Heart left ventricle (tissue), 16 donors: ENCODE measurements at regions not wholly inside any gene's neighbourhood (a gene's known extent, or its start where the extent isn't known, plus 50 kb on each side); places are given as distances from the start of the nearest gene placed in this dataset.
"Not testable (repeated sequence)": the region's sequence is repeated elsewhere in the genome, so short reads cannot be mapped to it uniquely, and the experiment has no call there.

ENCODE experiments used
- ATAC-seq, 4 donors: fragments of 200-7000 bp; cut with Tn5 transposase; one replicate each; pipeline ENCODE4 v1.9.1; 2020 to 2022; ENCODE audit warnings: moderate library complexity in 4 of 4, mild to moderate bottlenecking in 3 of 4, moderate number of reproducible peaks in 1 of 4
- DNase-seq, 5 donors: peaks; one replicate each; pipeline ENCODE4 v3.0.0-alpha.2; 2020
- H3K27ac ChIP-seq, 12 donors: fragments of 200-600 bp; sonication (generic) in 4 of 12; one replicate each; pipeline versions ENCODE4 v1.5.0 to v1.8.0; 2016 to 2022; ENCODE audit warnings: mild to moderate bottlenecking in 2 of 12
- H3K27me3 ChIP-seq, 9 donors: fragments of 200-600 bp; sonication (generic) in 2 of 9; one replicate each; pipeline versions ENCODE4 v1.5.1 to v1.8.0; 2016 to 2022; ENCODE audit warnings: mild to moderate bottlenecking in 3 of 9
- H3K36me3 ChIP-seq, 9 donors: fragments of 200-600 bp; sonication (generic) in 2 of 9; one replicate each; pipeline versions ENCODE4 v1.5.0 to v1.8.0; 2018 to 2022; ENCODE audit warnings: mild to moderate bottlenecking in 2 of 9
- H3K4me1 ChIP-seq, 12 donors: fragments of 200-600 bp; sonication (generic) in 4 of 12; one replicate each; pipeline versions ENCODE4 v1.5.0 to v1.8.0; 2016 to 2022; ENCODE audit warnings: mild to moderate bottlenecking in 3 of 12
- H3K4me3 ChIP-seq, 12 donors: fragments of 200-600 bp; sonication (generic) in 4 of 12; one replicate each; pipeline versions ENCODE4 v1.5.0 to v1.8.0; 2017 to 2022; ENCODE audit warnings: mild to moderate bottlenecking in 9 of 12, moderate library complexity in 4 of 12
- H3K9me3 ChIP-seq, 12 donors: fragments of 200-600 bp; sonication (generic) in 4 of 12; one replicate each; pipeline versions ENCODE4 v1.5.0 to v1.8.0; 2016 to 2022; ENCODE audit warnings: mild to moderate bottlenecking in 1 of 12
- CTCF ChIP-seq, 12 donors: fragments of 200-600 bp; sonication (generic) in 4 of 12; IDR thresholded peaks; one replicate each; pipeline versions ENCODE4 v1.5.0 to v1.8.0; 2018 to 2022; ENCODE audit warnings: antibody characterized with exemption in 12 of 12, mild to moderate bottlenecking in 5 of 12
- POLR2A ChIP-seq, 2 donors: fragments of 450-650 bp; IDR thresholded peaks; one replicate each; pipeline ENCODE4 v1.6.1; 2017; ENCODE audit warnings: antibody characterized with exemption in 2 of 2, mild to moderate bottlenecking in 2 of 2, moderate library complexity in 2 of 2
- WGBS, 4 donors: extraction: QIAGEN DNeasy Blood & Tissue Kit in 2 of 4; methylation state at CpG; one replicate each; pipeline versions ENCODE4 v1.1.5 to v1.1.7; 2013 to 2018; 5-methylcytosine and 5-hydroxymethylcytosine counted together
- intact Hi-C, 10 donors: fragments of 100-400 bp; cut with DNase I; formaldehyde crosslinking; loops; one replicate each; pipeline versions ENCODE4 v1.11.1 to v1.14.2; 2022
- donor health status: ischemic (EF 13 %, LVEDD 7.1; RV severe dilation, severe dysfunction).
- donor health status: healthy with polysubstance abuse.
- donor health status: DM: no; HTN: yes; CAD: no.
- donor health status: DM: no; HTN: no; CAD: no.
- donor health status: ischemic (EF 25% LVEDD 6.9; RV normal size, moderate dysfunction).
- donor health status: ischemic (EF 25% LVEDD 5.7; RV mildly dilated, moderate dysfunction).
- donor health status: healthy.
- donor health status: DM: yes; HTN: yes; CAD: no.
- donor health status: ischemic (EF 35%, LVEDD 5.7; RV mildly dilated, moderate dysfunction).
- donor health status: nonischemic (EF 11% LVEDD 7.7; RV severe dilation, severe dysfunction).
- donor health status: DM: yes; HTN: yes; CAD: no.
- donor health status: PGD.
- donor health status: ischemic (EF 29% LVEDD 5.4; RV normal size, mild dysfunction).
- donor health status: nonischemic (EF 23%, LVEDD 6.1; RV moderate dilation, normal function).

DNA sequence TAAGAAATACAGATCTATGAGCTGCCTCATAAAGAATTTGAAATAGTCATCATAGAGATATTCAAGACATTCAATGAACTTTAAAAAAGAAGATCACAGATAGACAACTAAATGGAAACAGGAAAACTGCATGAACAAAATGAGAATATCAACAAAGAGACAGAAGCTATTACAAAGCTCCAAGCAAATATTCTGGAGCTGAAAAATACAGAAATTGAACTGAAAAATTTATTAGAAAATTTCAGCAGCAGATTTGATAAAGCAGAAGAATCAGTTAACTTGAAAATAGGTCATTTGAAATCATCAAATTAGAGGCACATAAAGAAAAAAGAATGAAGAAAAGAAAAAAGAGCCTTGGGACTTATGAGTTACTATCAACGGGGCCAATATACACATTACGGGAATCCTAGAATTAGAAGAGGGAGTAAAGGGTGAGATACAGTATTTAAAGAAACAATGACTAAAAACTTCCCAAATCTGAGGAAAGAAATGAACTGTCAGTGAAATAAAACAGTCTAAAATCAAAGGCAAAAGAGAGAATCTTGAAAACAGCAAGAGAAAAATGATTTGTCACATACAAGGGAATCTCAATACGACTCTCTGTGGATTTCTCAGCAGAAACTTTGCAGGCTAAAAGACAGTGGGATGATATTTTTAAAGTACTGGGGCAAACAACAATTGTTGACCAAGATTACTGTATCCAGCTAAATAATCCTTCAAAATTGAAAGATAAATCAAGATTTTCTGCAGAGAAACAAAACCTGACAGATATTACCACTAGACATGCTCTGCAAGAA is 641.6 kb downstream of the ANKRD50 start:
- no peak overlapping the region for H3K27ac ChIP-seq

GRCh38 chr4:124075276-124075675 is 637.3 kb downstream of the ANKRD50 start:
- DNase-seq, H3K36me3 ChIP-seq, H3K27ac ChIP-seq, intact Hi-C loops, ATAC-seq, H3K27me3 ChIP-seq, H3K4me1 ChIP-seq, H3K4me3 ChIP-seq: not testable (repeated sequence)
- H3K9me3 ChIP-seq, result peaks cover 0 to 92% (median 30%) of the 10 kb centered on the region in 12 donors
- 93 to 96% (median 94%) methylated on average over 2 of the region's 2 CpGs for WGBS, 4 donors

More for the DNA sequence above, 641.6 kb downstream of the ANKRD50 start:
- 93 to 97% (median 93%) methylated on average over 3 of the region's 3 CpGs for WGBS, 4 donors
- no peak for TF ChIP-seq CTCF (IDR thresholded peaks at IDR 0.05)
- no peak for TF ChIP-seq POLR2A (IDR thresholded peaks at IDR 0.05)
- no peaks in the 10 kb centered on the region for H3K27me3 ChIP-seq
- peaks cover 0 to 68% (median 32%) of the 10 kb centered on the region in 12 donors for H3K9me3 ChIP-seq
- no peak for ATAC-seq
- H3K36me3 ChIP-seq, result no peaks in the 10 kb centered on the region
- H3K4me3 ChIP-seq, result no peak overlapping the region
- H3K4me1 ChIP-seq, result no peaks in the 10 kb centered on the region
- no peak for DNase-seq
- intact Hi-C loops, result no loop called here

DNA sequence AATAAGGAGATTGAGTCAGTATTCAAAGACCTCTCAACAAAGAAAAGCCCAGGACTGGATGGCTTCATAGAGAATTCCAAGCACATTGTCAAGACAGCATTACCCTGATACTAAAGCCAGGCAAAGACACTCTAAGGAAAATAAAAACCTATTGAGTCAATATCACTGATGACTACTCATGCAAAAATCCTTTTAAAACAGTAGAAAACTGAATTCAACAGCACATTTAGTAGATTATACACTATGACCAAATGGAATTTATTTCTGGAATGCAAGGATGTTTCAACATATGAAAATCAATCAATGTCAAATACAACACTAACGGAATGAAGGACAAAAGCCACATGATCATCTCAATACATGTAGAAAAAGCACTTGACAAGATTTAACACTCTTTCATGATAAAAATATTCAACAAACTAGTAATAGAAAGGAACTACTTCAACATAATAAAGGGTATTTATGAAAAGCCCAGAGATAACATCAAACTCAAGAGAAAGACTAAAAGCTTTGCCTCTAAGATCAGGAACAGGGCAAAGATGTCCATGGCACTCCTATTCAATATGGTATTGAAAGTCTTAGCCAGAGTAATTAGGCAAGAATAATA is 633.3 kb downstream of the ANKRD50 start:
- intact Hi-C loops, result no loop called here
- 88 to 97% (median 93%) methylated on average over 1 of the region's 1 CpG for WGBS, 4 donors
- ATAC-seq, result no peak
- H3K27me3 ChIP-seq, result no peaks in the 10 kb centered on the region
- H3K4me1 ChIP-seq, result no peaks in the 10 kb centered on the region
- no peak overlapping the region for H3K4me3 ChIP-seq
- H3K36me3 ChIP-seq, result no peaks in the 10 kb centered on the region
- H3K27ac ChIP-seq, result no peak overlapping the region
- no peak for DNase-seq
- TF ChIP-seq CTCF (IDR thresholded peaks at IDR 0.05), result no peak
- TF ChIP-seq POLR2A (IDR thresholded peaks at IDR 0.05), result no peak
- peaks cover 0 to 67% (median 20%) of the 10 kb centered on the region in 12 donors for H3K9me3 ChIP-seq

- DNase-seq, result no peak
- WGBS, 4 donors, result 35 to 49% (median 47%) methylated on average over 4 of the region's 4 CpGs
- peaks cover 0 to 10% (median 0%) of the 10 kb centered on the region in 12 donors for H3K4me1 ChIP-seq
- no peaks in the 10 kb centered on the region for H3K36me3 ChIP-seq
- no peak overlapping the region for H3K4me3 ChIP-seq
- H3K9me3 ChIP-seq, result peaks cover 0 to 29% (median 16%) of the 10 kb centered on the region in 12 donors
- H3K27me3 ChIP-seq, result no peaks in the 10 kb centered on the region
- TF ChIP-seq CTCF (IDR thresholded peaks at IDR 0.05) (no peak), POLR2A (IDR thresholded peaks at IDR 0.05) (no peak)
- ATAC-seq, result no peak
- H3K27ac ChIP-seq, result no peak overlapping the region
- intact Hi-C loops, result no loop called here
Measured at GRCh38 chr4:124083711-124084110, 628.8 kb downstream of the ANKRD50 start.
